WTC11 (cell line): ENCODE measurements at regions not wholly inside any gene's neighbourhood (a gene's known extent, or its start where the extent isn't known, plus 50 kb on each side); places are given as distances from the start of the nearest gene placed in this dataset.

Experiments
- AR ChIP-seq: fragments of 250-450 bp; sonication (Bioruptor Pico); IDR thresholded peaks from 2 replicates; pipeline ENCODE4 v1.9.0; 2021; ENCODE audit warnings: mild to moderate bottlenecking
- CTCF ChIP-seq: fragments of 200-600 bp; IDR thresholded peaks from 2 replicates; pipeline ENCODE4 v1.8.0; 2022; ENCODE audit warnings: antibody characterized with exemption
- FOXP4 ChIP-seq: sonication (generic); formaldehyde crosslinking; IDR thresholded peaks from 2 replicates; pipeline ENCODE4 v1.8.0; 2022; ENCODE audit warnings: mild to moderate bottlenecking, missing genetic modification reagents
- MAX ChIP-seq: sonication (generic); formaldehyde crosslinking; IDR thresholded peaks from 2 replicates; pipeline ENCODE4 v1.8.0; 2022; ENCODE audit warnings: mild to moderate bottlenecking, missing genetic modification reagents
- NFATC4 ChIP-seq: fragments of 250-450 bp; sonication (Bioruptor Pico); IDR thresholded peaks from 2 replicates; pipeline ENCODE4 v1.9.0; 2021; ENCODE audit warnings: mild to moderate bottlenecking
- SOX15 ChIP-seq: fragments of 250-450 bp; sonication (Bioruptor Pico); IDR thresholded peaks from 2 replicates; pipeline ENCODE4 v1.9.0; 2021; ENCODE audit warnings: mild to moderate bottlenecking

- no peak for TF ChIP-seq MAX (CRISPR knock-in tag)
- TF ChIP-seq CTCF: no peak
- no peak for TF ChIP-seq SOX15
- TF ChIP-seq FOXP4 (CRISPR knock-in tag): no peak
- no peak for TF ChIP-seq AR (CRISPR knock-in tag)
- no peak for TF ChIP-seq NFATC4 (CRISPR knock-in tag)
These were observed 60.4 kb upstream of the CDK1 start for GRCh38 chr10:60717852-60718251.
